Heart right ventricle (tissue), 16 donors: ENCODE measurements at regions not wholly inside any gene's neighbourhood (a gene's known extent, or its start where the extent isn't known, plus 50 kb on each side); places are given as distances from the start of the nearest gene placed in this dataset.

Experiments
- ATAC-seq, 8 donors: fragments of 200-7000 bp; cut with Tn5 transposase; one replicate each; pipeline ENCODE4 v1.9.1; 2020; ENCODE audit warnings: mild to moderate bottlenecking in 8 of 8, moderate library complexity in 8 of 8, moderate number of reproducible peaks in 1 of 8
- DNase-seq, 2 donors: peaks; one replicate each; pipeline ENCODE4 v3.0.0-alpha.2; 2020
- H3K27ac ChIP-seq, 10 donors: fragments of 200-600 bp; sonication (generic) in 2 of 10; one replicate each; pipeline versions ENCODE4 v1.5.0 to v1.8.0; 2020 to 2022; ENCODE audit warnings: mild to moderate bottlenecking in 3 of 10
- H3K27me3 ChIP-seq, 7 donors: fragments of 200-600 bp; one replicate each; pipeline ENCODE4 v1.8.0; 2021 to 2022; ENCODE audit warnings: mild to moderate bottlenecking in 2 of 7
- H3K36me3 ChIP-seq, 9 donors: fragments of 200-600 bp; sonication (generic) in 1 of 9; one replicate each; pipeline versions ENCODE4 v1.5.0 to v1.8.0; 2020 to 2022; ENCODE audit warnings: mild to moderate bottlenecking in 2 of 9
- H3K4me1 ChIP-seq, 9 donors: fragments of 200-600 bp; sonication (generic) in 1 of 9; one replicate each; pipeline versions ENCODE4 v1.5.0 to v1.8.0; 2020 to 2022; ENCODE audit warnings: mild to moderate bottlenecking in 4 of 9
- H3K4me3 ChIP-seq, 10 donors: fragments of 200-600 bp; sonication (generic) in 2 of 10; one replicate each; pipeline versions ENCODE4 v1.5.0 to v1.8.0; 2020 to 2022; ENCODE audit warnings: mild to moderate bottlenecking in 7 of 10, moderate library complexity in 2 of 10
- H3K9me3 ChIP-seq, 11 donors: fragments of 200-600 bp in 10 of 11; sonication (generic) in 2 of 11; one replicate each; pipeline versions ENCODE4 v1.5.0 to v1.8.0; 2013 to 2022; ENCODE audit warnings: mild to moderate bottlenecking in 2 of 11, control low read depth in 1 of 11, moderate library complexity in 1 of 11
- WGBS, 2 donors: extraction: QIAGEN DNeasy Blood & Tissue Kit; methylation state at CpG; one replicate each; pipeline ENCODE4 v1.1.7; 2013; ENCODE audit warnings: inconsistent platforms in 1 of 2; 5-methylcytosine and 5-hydroxymethylcytosine counted together
- intact Hi-C, 10 donors: fragments of 100-400 bp; cut with DNase I; formaldehyde crosslinking; loops; one replicate each; pipeline versions ENCODE4 v1.11.1 to v1.14.2; 2022
- TF ChIP-seq, protein P1 (sequence below), 9 donors: fragments of 200-600 bp; sonication (generic) in 2 of 9; IDR thresholded peaks; one replicate each; pipeline versions ENCODE4 v1.5.0 to v1.8.0; 2021 to 2022; ENCODE audit warnings: antibody characterized with exemption in 9 of 9, mild to moderate bottlenecking in 5 of 9, moderate library complexity in 1 of 9
- donor health status: Arrhythmogenic right ventricular cardiomyopathy.
- donor health status: ischemic (EF 13 %, LVEDD 7.1; RV severe dilation, severe dysfunction).
- donor health status: healthy with polysubstance abuse.
- donor health status: DM: no; HTN: yes; CAD: no.
- donor health status: DM: no; HTN: no; CAD: no.
- donor health status: ischemic (EF 25% LVEDD 6.9; RV normal size, moderate dysfunction).
- donor health status: ischemic (EF 25% LVEDD 5.7; RV mildly dilated, moderate dysfunction).
- donor health status: healthy.
- donor health status: DM: yes; HTN: yes; CAD: no.
- donor health status: Ischemic cardiomyopathy.
- donor health status: ischemic (EF 35%, LVEDD 5.7; RV mildly dilated, moderate dysfunction).
- donor health status: nonischemic (EF 11% LVEDD 7.7; RV severe dilation, severe dysfunction).
- donor health status: DM: yes; HTN: yes; CAD: no.
- donor health status: PGD.
- donor health status: ischemic (EF 29% LVEDD 5.4; RV normal size, mild dysfunction).
- donor health status: nonischemic (EF 23%, LVEDD 6.1; RV moderate dilation, normal function).

DNA sequence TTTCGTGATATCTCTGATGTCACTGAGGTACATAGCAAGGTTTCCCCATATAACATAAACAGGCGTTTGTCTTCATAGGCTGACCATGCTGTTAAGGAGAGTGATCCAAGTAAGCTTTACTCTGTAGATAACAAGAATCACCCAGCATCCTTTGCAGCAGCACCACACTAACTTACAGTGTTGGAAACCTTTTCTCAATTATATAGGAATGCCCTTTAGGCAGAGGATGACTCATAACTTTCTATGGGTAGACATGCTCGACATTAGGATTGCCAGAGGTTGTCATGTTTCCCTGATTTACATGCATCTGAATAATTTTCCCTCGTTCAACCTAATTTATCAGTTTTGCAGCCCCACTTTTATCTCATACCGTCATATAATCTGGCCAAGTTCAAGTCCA is 870.0 kb upstream of the CDH9 start:
- H3K4me3 ChIP-seq = no peak overlapping the region
- DNase-seq (no peak), ATAC-seq (no peak)
- 65 to 73% methylated on average over 5 of the region's 5 CpGs for WGBS, 2 donors
- H3K36me3 ChIP-seq = no peaks in the 10 kb centered on the region
- no peaks in the 10 kb centered on the region for H3K27me3 ChIP-seq
- H3K9me3 ChIP-seq = peaks cover 0 to 38% (median 0%) of the 10 kb centered on the region in 11 donors
- TF ChIP-seq, protein P1, sequence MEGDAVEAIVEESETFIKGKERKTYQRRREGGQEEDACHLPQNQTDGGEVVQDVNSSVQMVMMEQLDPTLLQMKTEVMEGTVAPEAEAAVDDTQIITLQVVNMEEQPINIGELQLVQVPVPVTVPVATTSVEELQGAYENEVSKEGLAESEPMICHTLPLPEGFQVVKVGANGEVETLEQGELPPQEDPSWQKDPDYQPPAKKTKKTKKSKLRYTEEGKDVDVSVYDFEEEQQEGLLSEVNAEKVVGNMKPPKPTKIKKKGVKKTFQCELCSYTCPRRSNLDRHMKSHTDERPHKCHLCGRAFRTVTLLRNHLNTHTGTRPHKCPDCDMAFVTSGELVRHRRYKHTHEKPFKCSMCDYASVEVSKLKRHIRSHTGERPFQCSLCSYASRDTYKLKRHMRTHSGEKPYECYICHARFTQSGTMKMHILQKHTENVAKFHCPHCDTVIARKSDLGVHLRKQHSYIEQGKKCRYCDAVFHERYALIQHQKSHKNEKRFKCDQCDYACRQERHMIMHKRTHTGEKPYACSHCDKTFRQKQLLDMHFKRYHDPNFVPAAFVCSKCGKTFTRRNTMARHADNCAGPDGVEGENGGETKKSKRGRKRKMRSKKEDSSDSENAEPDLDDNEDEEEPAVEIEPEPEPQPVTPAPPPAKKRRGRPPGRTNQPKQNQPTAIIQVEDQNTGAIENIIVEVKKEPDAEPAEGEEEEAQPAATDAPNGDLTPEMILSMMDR (IDR thresholded peaks at IDR 0.05) = no peak
- no peaks in the 10 kb centered on the region for H3K4me1 ChIP-seq
- intact Hi-C loops = no loop called here
- H3K27ac ChIP-seq = no peak overlapping the region

DNA sequence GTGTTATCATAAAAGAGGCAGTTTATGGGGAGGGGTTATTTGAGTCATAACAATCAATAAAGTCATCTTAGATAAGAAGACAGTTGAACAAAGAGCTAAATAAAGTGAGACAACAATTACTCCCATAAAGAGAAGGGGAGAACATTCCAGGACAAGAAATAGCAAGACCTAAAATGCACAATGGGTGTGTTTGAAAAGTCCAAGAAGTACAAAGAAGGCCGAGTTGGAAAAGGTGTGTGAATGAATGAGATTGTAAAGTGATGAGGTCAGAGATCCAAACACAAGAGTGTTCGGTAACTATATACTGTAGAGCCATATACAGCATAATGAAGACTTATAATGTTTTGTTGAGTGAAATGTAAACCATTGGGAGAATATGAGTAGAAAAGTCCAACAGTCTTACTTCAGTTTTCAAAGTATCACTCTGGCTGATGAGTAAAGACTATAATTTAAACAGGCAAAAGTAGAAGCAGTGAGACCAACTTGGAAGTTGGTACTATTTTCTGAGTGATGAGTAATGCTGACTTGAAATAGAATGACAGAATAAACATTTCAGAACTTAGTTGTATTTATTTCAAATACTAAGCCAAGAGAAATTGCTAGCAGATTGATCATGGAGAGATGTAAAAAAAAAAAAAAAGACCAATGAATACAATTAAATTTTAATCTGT is 868.7 kb upstream of the CDH9 start:
- intact Hi-C loops = no loop called here
- ATAC-seq = no peak
- H3K9me3 ChIP-seq = peaks cover 0 to 36% (median 0%) of the 10 kb centered on the region in 11 donors
- no peak for DNase-seq
- no peaks in the 10 kb centered on the region for H3K27me3 ChIP-seq
- H3K4me1 ChIP-seq = no peaks in the 10 kb centered on the region
- WGBS, 2 donors = 73 to 75% methylated on average over 2 of the region's 2 CpGs
- H3K36me3 ChIP-seq = no peaks in the 10 kb centered on the region
- H3K27ac ChIP-seq = no peak overlapping the region
- TF ChIP-seq, protein P1 (IDR thresholded peaks at IDR 0.05) = no peak
- no peak overlapping the region for H3K4me3 ChIP-seq

DNA sequence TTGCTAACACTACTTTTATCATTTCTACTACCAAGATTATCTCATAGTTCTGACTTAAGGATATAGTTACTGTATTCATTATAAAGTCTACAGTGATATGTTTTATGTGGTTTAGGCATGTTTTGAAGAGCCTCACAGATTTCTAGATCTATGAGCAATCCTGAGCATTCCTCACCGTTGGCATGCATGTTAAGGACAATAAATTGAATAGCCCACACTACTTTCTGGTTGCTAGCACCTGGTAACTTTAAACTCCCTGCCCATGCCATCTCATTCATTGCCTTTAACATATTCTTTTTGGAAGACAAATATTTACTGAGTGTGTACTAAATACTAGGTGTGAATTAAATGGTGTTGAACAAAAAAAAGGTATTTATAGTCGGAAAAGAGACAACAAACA is 868.1 kb upstream of the CDH9 start:
- H3K36me3 ChIP-seq = no peaks in the 10 kb centered on the region
- H3K27me3 ChIP-seq = no peaks in the 10 kb centered on the region
- intact Hi-C loops = no loop called here
- TF ChIP-seq, protein P1 (IDR thresholded peaks at IDR 0.05) = no peak
- H3K9me3 ChIP-seq = peaks cover 0 to 41% (median 0%) of the 10 kb centered on the region in 11 donors
- no peaks in the 10 kb centered on the region for H3K4me1 ChIP-seq
- no peak for ATAC-seq
- no peak overlapping the region for H3K27ac ChIP-seq
- WGBS, 2 donors = 29 to 52% methylated on average over 2 of the region's 2 CpGs
- DNase-seq = no peak
- H3K4me3 ChIP-seq = no peak overlapping the region

DNA sequence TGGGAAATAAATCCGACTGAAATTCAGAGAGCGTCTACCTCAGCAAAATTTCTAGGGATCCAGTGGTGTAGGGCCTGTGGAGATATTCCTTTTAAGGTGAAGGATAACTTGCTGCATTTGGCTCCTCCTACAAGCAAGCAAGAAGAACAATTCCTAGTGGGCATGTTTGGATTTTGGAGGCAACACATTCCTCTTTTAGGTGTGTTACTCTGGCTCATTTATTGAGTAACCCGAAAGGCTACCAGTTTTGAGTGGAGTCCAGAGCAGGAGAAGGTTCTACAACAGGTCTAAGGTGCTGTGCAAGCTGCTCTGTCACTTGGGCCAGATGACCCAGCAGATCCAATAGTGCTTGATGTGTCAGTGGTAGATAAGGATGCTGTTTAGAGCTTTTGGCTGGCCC is 862.4 kb upstream of the CDH9 start:
- H3K4me3 ChIP-seq = no peak overlapping the region
- H3K36me3 ChIP-seq = no peaks in the 10 kb centered on the region
- intact Hi-C loops = no loop called here
- no peak for ATAC-seq
- H3K9me3 ChIP-seq = peaks cover 0 to 45% (median 0%) of the 10 kb centered on the region in 11 donors
- no peaks in the 10 kb centered on the region for H3K27me3 ChIP-seq
- no peaks in the 10 kb centered on the region for H3K4me1 ChIP-seq
- no peak overlapping the region for H3K27ac ChIP-seq
- TF ChIP-seq, protein P1 (IDR thresholded peaks at IDR 0.05) = no peak
- WGBS, 2 donors = 63 to 75% methylated on average over 3 of the region's 3 CpGs
- no peak for DNase-seq
